SU-DHL-6 (cell line): ENCODE measurements at regions not wholly inside any gene's neighbourhood (a gene's known extent, or its start where the extent isn't known, plus 50 kb on each side); places are given as distances from the start of the nearest gene placed in this dataset.

ENCODE experiments used
- CTCF ChIP-seq: fragments of 200-600 bp; sonication (generic); IDR thresholded peaks from one replicate; pipeline ENCODE4 v1.5.1; 2017; ENCODE audit warnings: antibody characterized with exemption, mild to moderate bottlenecking, low read length, moderate library complexity; ENCODE audit not compliant: insufficient read depth, poor library complexity, severe bottlenecking
- EZH2phosphoT487 ChIP-seq: fragments of 200-600 bp; sonication (generic), shearing (Covaris generic); conservative IDR thresholded peaks from 2 replicates; pipeline ENCODE4 v1.6.1; 2018; ENCODE audit warnings: mild to moderate bottlenecking, antibody characterized with exemption, low read length, moderate library complexity, mixed read lengths

- no peak for TF ChIP-seq CTCF
- TF ChIP-seq EZH2phosphoT487: no peak
Measured at GRCh38 chr3:105233010-105233409, 133.7 kb upstream of the ALCAM start.
